CD4-positive, alpha-beta memory T cell (primary cell): ENCODE measurements at regions not wholly inside any gene's neighbourhood (a gene's known extent, or its start where the extent isn't known, plus 50 kb on each side); places are given as distances from the start of the nearest gene placed in this dataset.

Experiments
- CTCF ChIA-PET: fragments of 350-600 bp; sonication (Branson Sonifier 250); formaldehyde crosslinking; loops from one replicate; lab custom pipeline; 2021; ENCODE audit warnings: inconsistent platforms; ENCODE audit not compliant: partially characterized antibody; lab: Charles Lee
- POLR2A ChIA-PET: fragments of 350-600 bp; sonication (Branson Sonifier 250); formaldehyde crosslinking; loops from one replicate; lab custom pipeline; 2021; ENCODE audit not compliant: partially characterized antibody; lab: Charles Lee
- DNase-seq, 5 donors: peaks; one replicate each; pipeline versions ENCODE4 v3.0.0 to v3.0.0-alpha.2; 2020 to 2022; ENCODE audit warnings: mixed read lengths in 1 of 5
- H3K27ac ChIP-seq: one replicate; pipeline ENCODE4 v1.7.0; 2013; ENCODE audit warnings: low read depth, low read length
- H3K27me3 ChIP-seq: 2 replicates; pipeline ENCODE4 v1.7.0; 2013; ENCODE audit warnings: mild to moderate bottlenecking, low read length, moderate library complexity; ENCODE audit not compliant: insufficient read depth
- H3K36me3 ChIP-seq: 2 replicates; pipeline ENCODE4 v1.7.0; 2013; ENCODE audit warnings: mild to moderate bottlenecking, low read length, moderate library complexity; ENCODE audit not compliant: insufficient read depth
- H3K4me1 ChIP-seq: 2 replicates; pipeline ENCODE4 v1.7.0; 2013; ENCODE audit warnings: mild to moderate bottlenecking, low read length, moderate library complexity; ENCODE audit not compliant: insufficient read depth
- H3K4me3 ChIP-seq, 2 donors: one replicate each; pipeline ENCODE4 v1.7.0; 2013; ENCODE audit warnings: low read length in 2 of 2, mild to moderate bottlenecking in 1 of 2
- H3K9me3 ChIP-seq, 2 donors: one replicate each; pipeline ENCODE4 v1.7.0; 2013; ENCODE audit warnings: low read length in 2 of 2, control low read depth in 1 of 2; ENCODE audit not compliant: control insufficient read depth in 1 of 2
- H3K27ac Mint-ChIP-seq, 7 donors: one replicate each; pipeline ENCODE4 v1.8.0; 2020 to 2021; ENCODE audit warnings: mixed read lengths in 7 of 7, mild to moderate bottlenecking in 6 of 7, inconsistent platforms in 3 of 7, moderate library complexity in 3 of 7
- H3K27me3 Mint-ChIP-seq, 2 donors: one replicate each; pipeline ENCODE4 v1.8.0; 2020 to 2021; ENCODE audit warnings: mixed read lengths in 2 of 2
- H3K36me3 Mint-ChIP-seq, 2 donors: one replicate each; pipeline ENCODE4 v1.8.0; 2020 to 2021; ENCODE audit warnings: mixed read lengths in 2 of 2, inconsistent platforms in 1 of 2, mild to moderate bottlenecking in 1 of 2
- H3K4me1 Mint-ChIP-seq, 4 donors: one replicate each; pipeline ENCODE4 v1.8.0; 2020 to 2021; ENCODE audit warnings: mixed read lengths in 4 of 4, mild to moderate bottlenecking in 1 of 4
- H3K4me3 Mint-ChIP-seq, 8 donors: one replicate each; pipeline ENCODE4 v1.8.0; 2020 to 2021; ENCODE audit warnings: mixed read lengths in 8 of 8, mild to moderate bottlenecking in 7 of 8, moderate library complexity in 6 of 8, inconsistent platforms in 3 of 8
- H3K9me3 Mint-ChIP-seq, 8 donors: one replicate each; pipeline ENCODE4 v1.8.0; 2020 to 2021; ENCODE audit warnings: mixed read lengths in 8 of 8, mild to moderate bottlenecking in 5 of 8, inconsistent platforms in 3 of 8, moderate library complexity in 1 of 8
- intact Hi-C: fragments of 100-400 bp; cut with micrococcal nuclease; formaldehyde crosslinking; loops from one replicate; pipeline ENCODE4 v1.15.1; 2023

DNA sequence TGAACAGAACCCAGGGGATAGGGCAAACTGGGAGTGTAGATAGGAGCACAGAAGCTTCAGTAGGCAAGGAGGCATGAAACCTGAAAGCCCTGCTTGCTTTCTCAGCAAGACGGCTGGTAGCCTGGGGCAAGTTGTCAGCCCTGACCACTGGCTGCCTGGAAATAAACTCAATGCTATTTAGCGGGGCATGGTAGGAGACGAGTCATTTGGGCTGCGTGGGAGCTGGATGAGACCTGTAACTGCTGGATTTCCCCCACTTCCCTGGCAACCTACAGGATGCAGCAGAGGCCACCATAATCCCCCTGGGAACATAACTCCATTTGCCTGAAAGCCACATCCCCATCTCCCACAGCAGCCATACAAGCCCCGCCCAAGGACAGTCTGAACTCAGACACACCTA lies 332.6 kb upstream of the TBX18 start:
- POLR2A ChIA-PET = no interaction called here
- intact Hi-C loops = no loop called here

DNA sequence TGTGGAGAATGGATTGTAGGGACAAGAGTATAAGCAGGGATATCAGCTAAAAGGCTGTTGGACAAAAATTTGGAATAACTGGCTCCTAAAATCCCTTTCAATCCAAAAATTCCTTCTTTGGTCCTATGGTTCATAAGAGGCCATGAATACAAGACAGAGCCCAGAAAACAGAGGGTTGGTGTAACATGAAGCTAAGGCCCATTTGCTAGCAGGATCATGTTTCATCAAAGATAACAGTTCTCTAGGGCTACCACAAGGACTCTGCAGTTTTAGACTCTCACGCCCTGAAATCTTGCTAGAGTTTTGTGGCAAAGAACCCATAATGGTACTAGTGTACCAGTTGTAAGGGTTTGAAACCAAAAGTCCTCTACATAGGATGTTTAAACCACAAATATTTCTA lies 327.8 kb upstream of the TBX18 start:
- Histone ChIP-seq H3K9me3 (no peaks in the 10 kb centered on the region), H3K27me3 (no peaks in the 10 kb centered on the region), H3K27ac (no peak overlapping the region), H3K4me3 (no peak overlapping the region), H3K4me1 (no peaks in the 10 kb centered on the region), H3K36me3 (no peaks in the 10 kb centered on the region)
- DNase-seq = no peak
- H3K4me3 Mint-ChIP-seq = no peak overlapping the region
- ChIA-PET CTCF (no interaction called here), POLR2A (no interaction called here)
- no peaks in the 10 kb centered on the region for H3K36me3 Mint-ChIP-seq
- H3K9me3 Mint-ChIP-seq = peaks cover 3 to 21% (median 11%) of the 10 kb centered on the region in 8 donors
- no peak overlapping the region for H3K27ac Mint-ChIP-seq
- intact Hi-C loops = no loop called here
- no peaks in the 10 kb centered on the region for H3K4me1 Mint-ChIP-seq
- no peaks in the 10 kb centered on the region for H3K27me3 Mint-ChIP-seq

More for the DNA sequence above, 332.6 kb upstream of the TBX18 start:
- Histone ChIP-seq H3K27me3 (no peaks in the 10 kb centered on the region), H3K27ac (no peak overlapping the region), H3K36me3 (no peaks in the 10 kb centered on the region), H3K4me1 (no peaks in the 10 kb centered on the region), H3K9me3 (no peaks in the 10 kb centered on the region), H3K4me3 (no peak overlapping the region)
- Mint-ChIP-seq H3K36me3 (no peaks in the 10 kb centered on the region), H3K4me1 (no peaks in the 10 kb centered on the region), H3K9me3 (peaks cover 4 to 38% (median 12%) of the 10 kb centered on the region in 8 donors), H3K4me3 (no peak overlapping the region), H3K27me3 (no peaks in the 10 kb centered on the region), H3K27ac (no peak overlapping the region)
- CTCF ChIA-PET = no interaction called here
- no peak for DNase-seq

DNA sequence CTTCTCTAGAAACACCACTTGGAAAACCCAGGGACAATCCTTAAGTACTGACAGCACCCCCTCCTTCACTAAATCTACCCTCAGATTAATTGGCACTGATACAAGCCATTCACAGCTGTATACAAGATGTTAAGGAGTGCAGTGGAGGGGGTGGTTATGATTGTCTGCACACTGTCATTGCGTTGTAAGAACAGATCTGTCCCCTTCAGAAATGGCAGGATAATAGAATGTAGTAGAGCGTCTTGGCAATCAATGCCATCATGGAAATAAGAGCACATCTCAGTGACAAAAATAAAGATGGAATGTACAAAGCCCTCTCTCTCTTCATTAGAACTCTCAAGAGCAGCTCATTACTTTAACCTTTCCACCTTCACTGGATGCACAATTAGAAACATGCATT lies 324.9 kb upstream of the TBX18 start:
- Mint-ChIP-seq H3K4me1 (no peaks in the 10 kb centered on the region), H3K4me3 (no peak overlapping the region), H3K27ac (no peak overlapping the region), H3K36me3 (no peaks in the 10 kb centered on the region), H3K27me3 (no peaks in the 10 kb centered on the region), H3K9me3 (peaks cover 0 to 8% (median 5%) of the 10 kb centered on the region in 8 donors)
- ChIA-PET POLR2A (no interaction called here), CTCF (interaction anchor here (1.2 kb wide), 1 partner anchor 8 kb away, joined by 3 read pairs; no protein-coding TSS in a partner anchor)
- Histone ChIP-seq H3K36me3 (no peaks in the 10 kb centered on the region), H3K4me3 (no peak overlapping the region), H3K27me3 (no peaks in the 10 kb centered on the region), H3K27ac (no peak overlapping the region), H3K9me3 (no peaks in the 10 kb centered on the region), H3K4me1 (no peaks in the 10 kb centered on the region)
- no peak for DNase-seq
- intact Hi-C loops = no loop called here

DNA sequence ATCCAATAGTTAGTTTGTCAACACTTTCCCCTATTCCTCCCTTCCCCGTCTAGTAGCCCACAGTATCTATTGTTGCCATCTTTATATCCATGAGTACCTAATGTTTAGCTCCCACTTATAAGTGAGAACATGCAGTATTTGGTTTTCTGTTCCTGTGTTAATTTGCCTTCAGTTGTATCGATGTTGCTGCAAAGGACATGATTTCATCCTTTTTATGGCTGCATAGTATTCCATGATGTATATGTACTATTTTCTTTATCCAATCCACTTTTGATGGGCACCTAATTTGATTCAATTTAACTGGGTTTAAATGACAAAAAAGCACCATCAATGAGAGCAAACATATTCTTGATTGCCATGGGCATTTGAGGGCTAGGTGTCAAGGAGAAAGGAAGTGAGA lies 321.5 kb upstream of the TBX18 start:
- Mint-ChIP-seq H3K27me3 (no peaks in the 10 kb centered on the region), H3K4me3 (no peak overlapping the region), H3K4me1 (no peaks in the 10 kb centered on the region), H3K27ac (no peak overlapping the region), H3K36me3 (no peaks in the 10 kb centered on the region), H3K9me3 (peaks cover 0 to 8% (median 1%) of the 10 kb centered on the region in 8 donors)
- H3K4me3 ChIP-seq = no peak overlapping the region
- H3K27ac ChIP-seq = no peak overlapping the region
- H3K36me3 ChIP-seq = no peaks in the 10 kb centered on the region
- no peaks in the 10 kb centered on the region for H3K27me3 ChIP-seq
- no peaks in the 10 kb centered on the region for H3K4me1 ChIP-seq
- no peak for DNase-seq
- ChIA-PET CTCF (interaction anchor here (0.7 kb wide), 1 partner anchor 526 kb away, joined by 3 read pairs; no protein-coding TSS in a partner anchor), POLR2A (no interaction called here)
- H3K9me3 ChIP-seq = no peaks in the 10 kb centered on the region
- intact Hi-C loops = no loop called here

DNA sequence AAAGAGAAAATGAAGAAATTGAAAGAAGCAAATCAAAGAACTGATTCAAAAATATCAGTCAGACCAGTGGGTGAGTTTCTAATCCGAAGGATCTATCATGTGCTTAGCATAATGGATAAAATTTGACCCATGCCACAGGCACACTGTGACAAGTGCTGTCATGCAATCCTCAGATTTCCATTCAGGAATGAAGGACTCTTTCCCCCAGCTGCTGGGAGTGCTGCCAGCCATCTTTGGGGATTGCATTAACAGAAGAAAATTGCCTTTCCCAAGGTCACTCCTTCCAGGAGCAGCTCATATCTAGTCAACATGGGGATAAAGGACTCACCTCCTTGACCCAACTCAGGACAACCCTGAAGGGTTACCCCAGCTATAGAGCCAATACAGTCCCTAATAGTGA lies 316.7 kb upstream of the TBX18 start:
- DNase-seq = no peak
- POLR2A ChIA-PET = no interaction called here
- CTCF ChIA-PET = interaction anchor here (0.7 kb wide), 1 partner anchor 9 kb away, joined by 3 read pairs; no protein-coding TSS in a partner anchor
- Histone ChIP-seq H3K27ac (no peak overlapping the region), H3K27me3 (no peaks in the 10 kb centered on the region), H3K9me3 (no peaks in the 10 kb centered on the region), H3K4me3 (no peak overlapping the region), H3K4me1 (no peaks in the 10 kb centered on the region), H3K36me3 (no peaks in the 10 kb centered on the region)
- intact Hi-C loops = no loop called here
- no peaks in the 10 kb centered on the region for H3K36me3 Mint-ChIP-seq
- peaks cover 0 to 6% (median 2%) of the 10 kb centered on the region in 8 donors for H3K9me3 Mint-ChIP-seq
- no peak overlapping the region for H3K27ac Mint-ChIP-seq
- H3K27me3 Mint-ChIP-seq = no peaks in the 10 kb centered on the region
- H3K4me1 Mint-ChIP-seq = no peaks in the 10 kb centered on the region
- no peak overlapping the region for H3K4me3 Mint-ChIP-seq

DNA sequence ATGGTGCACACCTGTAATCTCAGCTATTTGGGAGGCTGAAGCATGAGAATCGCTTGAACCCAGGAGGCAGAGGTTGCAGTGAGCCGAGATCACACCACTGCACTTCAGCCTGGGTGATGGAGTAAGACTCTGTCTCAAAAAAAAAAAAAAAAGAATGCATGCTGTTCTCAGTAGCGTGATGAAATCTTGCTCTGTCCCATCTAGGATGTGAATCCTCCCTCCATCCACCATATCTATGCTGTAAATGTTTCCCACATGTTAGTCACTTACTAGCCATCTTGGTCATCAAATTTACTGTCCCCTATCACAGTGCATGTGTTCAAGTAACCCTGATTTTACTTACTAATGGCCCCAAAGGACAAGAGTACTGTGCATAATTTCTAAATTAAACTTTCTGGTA lies 315.4 kb upstream of the TBX18 start:
- no peaks in the 10 kb centered on the region for H3K9me3 ChIP-seq
- intact Hi-C loops = no loop called here
- H3K27ac Mint-ChIP-seq = no peak overlapping the region
- no peaks in the 10 kb centered on the region for H3K4me1 ChIP-seq
- no peaks in the 10 kb centered on the region for H3K4me1 Mint-ChIP-seq
- no peaks in the 10 kb centered on the region for H3K36me3 Mint-ChIP-seq
- H3K9me3 Mint-ChIP-seq = peaks cover 0 to 8% (median 2%) of the 10 kb centered on the region in 8 donors
- no peak overlapping the region for H3K4me3 Mint-ChIP-seq
- no peaks in the 10 kb centered on the region for H3K36me3 ChIP-seq
- H3K27me3 ChIP-seq = no peaks in the 10 kb centered on the region
- ChIA-PET CTCF (no interaction called here), POLR2A (no interaction called here)
- H3K4me3 ChIP-seq = no peak overlapping the region
- H3K27me3 Mint-ChIP-seq = no peaks in the 10 kb centered on the region
- no peak overlapping the region for H3K27ac ChIP-seq
- no peak for DNase-seq

DNA sequence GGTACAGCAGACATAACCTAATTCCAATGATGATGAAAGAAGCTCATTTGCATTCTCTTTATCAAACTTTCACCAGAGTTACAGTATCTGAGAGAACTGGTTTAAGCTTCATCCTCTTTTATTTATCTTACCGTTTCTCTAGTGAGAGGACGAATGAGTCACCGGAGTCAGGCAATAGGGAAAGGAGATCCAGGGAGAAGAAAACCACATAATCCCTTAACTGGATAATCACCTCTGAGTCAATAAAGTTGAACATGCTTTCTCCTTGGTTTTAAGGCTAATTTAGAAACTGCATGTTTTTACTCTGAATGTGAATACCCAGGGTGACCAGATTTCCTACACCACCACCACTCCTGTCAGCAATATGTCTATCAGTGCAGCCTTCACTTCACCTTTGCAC lies 313.7 kb upstream of the TBX18 start:
- CTCF ChIA-PET = interaction anchor here (0.7 kb wide), 1 partner anchor 16 kb away, joined by 3 read pairs; no protein-coding TSS in a partner anchor

DNA sequence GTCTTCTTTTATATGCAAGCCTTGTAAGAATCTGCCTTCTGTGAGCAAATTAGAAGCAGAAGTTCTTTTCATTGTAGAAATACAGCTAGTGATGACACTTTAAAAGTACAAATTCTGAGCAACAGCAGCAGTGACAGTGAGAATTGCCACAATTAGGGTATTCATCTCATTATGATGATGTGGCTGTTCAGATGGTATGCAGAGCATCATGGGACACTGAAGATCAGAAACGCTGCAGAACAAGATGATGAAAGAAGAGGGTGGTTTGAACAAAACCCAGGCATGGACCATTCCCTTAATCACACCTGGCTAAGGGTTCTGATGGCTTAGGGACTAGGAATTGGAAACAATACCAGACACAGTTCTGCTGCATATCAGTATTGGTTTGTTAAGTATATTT lies 312.7 kb upstream of the TBX18 start:
- no peaks in the 10 kb centered on the region for H3K27me3 ChIP-seq
- H3K9me3 ChIP-seq = no peaks in the 10 kb centered on the region
- Mint-ChIP-seq H3K27ac (no peak overlapping the region), H3K4me3 (no peak overlapping the region), H3K36me3 (no peaks in the 10 kb centered on the region), H3K9me3 (peaks cover 0 to 12% (median 2%) of the 10 kb centered on the region in 8 donors), H3K4me1 (no peaks in the 10 kb centered on the region), H3K27me3 (no peaks in the 10 kb centered on the region)
- intact Hi-C loops = no loop called here
- no peak overlapping the region for H3K4me3 ChIP-seq
- no peak for DNase-seq
- POLR2A ChIA-PET = no interaction called here
- H3K36me3 ChIP-seq = no peaks in the 10 kb centered on the region
- no peak overlapping the region for H3K27ac ChIP-seq
- CTCF ChIA-PET = no interaction called here
- H3K4me1 ChIP-seq = no peaks in the 10 kb centered on the region

More for the DNA sequence above, 313.7 kb upstream of the TBX18 start:
- Mint-ChIP-seq H3K27me3 (no peaks in the 10 kb centered on the region), H3K4me1 (no peaks in the 10 kb centered on the region), H3K36me3 (no peaks in the 10 kb centered on the region), H3K27ac (peak overlapping the region in 1 of 7 donors; percentile 5), H3K4me3 (no peak overlapping the region), H3K9me3 (peaks cover 0 to 12% (median 2%) of the 10 kb centered on the region in 8 donors)
- H3K27me3 ChIP-seq = no peaks in the 10 kb centered on the region
- no peaks in the 10 kb centered on the region for H3K9me3 ChIP-seq
- H3K4me1 ChIP-seq = no peaks in the 10 kb centered on the region
- H3K27ac ChIP-seq = no peak overlapping the region
- POLR2A ChIA-PET = no interaction called here
- intact Hi-C loops = no loop called here
- no peak for DNase-seq
- no peaks in the 10 kb centered on the region for H3K36me3 ChIP-seq
- H3K4me3 ChIP-seq = no peak overlapping the region
